SK-N-MC (cell line): ENCODE measurements at regions not wholly inside any gene's neighbourhood (a gene's known extent, or its start where the extent isn't known, plus 50 kb on each side); places are given as distances from the start of the nearest gene placed in this dataset.

Experiments used
- EZH2 ChIP-seq: fragments of 200-600 bp; sonication (generic); IDR thresholded peaks from one replicate; pipeline ENCODE4 v1.6.1; 2017; ENCODE audit warnings: antibody characterized with exemption
- POLR2AphosphoS5 ChIP-seq: IDR thresholded peaks from 2 replicates; pipeline ENCODE4 v1.6.1; 2012; ENCODE audit warnings: mild to moderate bottlenecking, low read depth, low read length, borderline replicate concordance

- TF ChIP-seq EZH2, result no peak
- no peak for TF ChIP-seq POLR2AphosphoS5
Measured at GRCh38 chr1:94677087-94677486, 135.5 kb upstream of the F3 start.
